NCI-H2227 (cell line): ENCODE measurements at regions not wholly inside any gene's neighbourhood (a gene's known extent, or its start where the extent isn't known, plus 50 kb on each side); places are given as distances from the start of the nearest gene placed in this dataset.
"Not testable (repeated sequence)": the region's sequence is repeated elsewhere in the genome, so short reads cannot be mapped to it uniquely, and the experiment has no call there.

Source experiments
- DNase-seq: peaks from one replicate; lab custom pipeline; 2025; ENCODE audit not compliant: unreplicated experiment; lab: John Stamatoyannopoulos, UW

DNA sequence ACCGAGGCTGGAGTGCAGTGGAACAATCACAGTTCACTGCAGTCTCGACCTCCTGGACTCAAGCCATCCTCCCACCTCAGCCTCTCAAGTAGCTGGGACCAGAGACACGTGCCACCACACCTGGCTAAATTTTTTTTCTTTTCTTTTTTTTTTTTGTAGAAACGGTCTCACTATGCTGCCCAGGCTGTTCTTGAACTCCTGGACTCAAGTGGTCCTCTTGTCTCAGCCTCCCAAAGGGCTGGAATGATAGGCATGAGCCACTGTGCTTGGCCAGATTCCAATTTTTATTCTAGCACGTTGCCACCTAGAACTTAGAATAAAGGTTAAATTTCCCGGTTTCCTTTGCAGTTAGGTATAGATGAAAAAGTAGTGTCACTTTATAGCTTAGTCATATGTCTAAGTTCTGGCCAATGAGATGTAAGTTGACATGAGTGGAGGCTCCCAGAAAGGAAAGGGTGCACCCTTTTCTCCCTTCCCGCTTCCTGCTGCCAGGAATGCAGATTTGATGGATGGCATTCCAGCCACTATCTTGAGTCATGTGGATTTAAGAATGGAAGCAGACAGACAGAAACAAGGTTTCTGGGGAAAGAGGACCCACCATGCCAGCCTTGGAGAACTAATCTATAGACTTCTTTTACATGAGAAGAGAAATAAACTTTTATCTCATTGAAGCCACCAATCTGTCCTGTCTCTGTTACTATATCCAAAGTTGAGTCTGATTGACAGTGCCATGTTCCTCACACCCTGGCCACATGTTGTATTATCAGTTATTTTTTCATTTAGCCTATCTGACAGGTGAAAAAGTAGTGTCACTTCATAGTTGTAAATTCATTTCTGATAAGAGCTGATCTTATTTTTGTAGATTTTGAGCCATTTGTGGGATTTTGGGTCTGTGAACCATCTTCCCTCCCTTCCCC, 60.6 kb upstream of the NCOA3 start:
- DNase-seq: no peak

DNA sequence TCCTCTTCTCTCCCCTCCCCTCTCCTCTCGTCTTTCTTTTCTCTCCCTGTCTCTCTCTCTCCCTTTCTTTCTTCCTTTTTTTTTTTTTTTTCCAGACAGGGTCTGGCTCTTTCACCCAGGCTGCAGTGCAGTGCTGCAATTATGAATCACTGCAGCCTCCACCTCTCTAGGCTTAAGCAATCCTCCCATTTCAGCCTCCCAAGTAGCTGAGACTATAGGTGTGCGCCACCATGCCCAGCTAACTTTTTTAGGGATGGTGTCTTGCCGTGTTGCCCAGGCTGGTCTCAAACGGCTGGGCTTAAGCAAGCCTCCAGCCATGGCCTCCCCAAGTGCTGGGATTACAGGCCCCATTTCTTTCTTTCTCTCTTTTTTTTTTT, 59.9 kb upstream of the NCOA3 start:
- DNase-seq: no peak

DNA sequence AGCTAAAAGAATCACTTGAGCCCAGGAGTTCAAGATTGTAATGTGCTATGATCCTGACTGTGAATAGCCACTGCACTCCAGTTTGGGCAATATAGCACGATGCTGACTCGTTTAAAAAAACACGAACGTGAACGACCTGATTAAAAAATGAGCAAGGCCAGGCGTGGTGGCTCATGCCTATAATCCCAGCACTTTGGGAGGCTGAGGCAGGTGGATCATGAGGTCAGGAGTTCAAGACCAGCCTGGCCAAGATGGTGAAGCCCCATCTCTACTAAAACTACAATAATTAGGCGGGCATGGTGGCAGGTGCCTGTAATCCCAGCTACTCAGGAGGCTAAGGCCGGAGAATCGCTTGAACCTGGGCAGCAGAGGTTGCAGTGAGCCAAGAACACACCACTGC, 58.6 kb upstream of the NCOA3 start:
- DNase-seq: not testable (repeated sequence)

DNA sequence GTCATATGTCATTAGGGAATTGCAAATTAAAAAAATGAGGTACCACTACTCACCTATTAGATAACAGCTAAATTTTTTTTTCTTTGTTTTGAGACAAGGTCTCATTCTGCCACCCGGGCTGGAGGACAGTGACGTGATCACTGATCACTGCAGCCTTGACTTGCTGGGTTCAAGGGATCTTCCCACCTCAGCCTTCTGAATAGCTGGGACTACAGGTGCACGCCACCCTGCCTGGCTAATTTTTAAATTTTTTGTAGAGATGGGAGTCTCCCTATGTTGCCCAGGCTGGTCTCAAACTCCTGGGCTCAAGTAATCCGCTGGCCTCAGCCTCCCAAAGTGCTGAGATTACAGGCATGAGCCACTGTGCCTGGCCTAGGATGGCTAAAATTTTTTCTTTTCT, 57.1 kb upstream of the NCOA3 start:
- DNase-seq: no peak

DNA sequence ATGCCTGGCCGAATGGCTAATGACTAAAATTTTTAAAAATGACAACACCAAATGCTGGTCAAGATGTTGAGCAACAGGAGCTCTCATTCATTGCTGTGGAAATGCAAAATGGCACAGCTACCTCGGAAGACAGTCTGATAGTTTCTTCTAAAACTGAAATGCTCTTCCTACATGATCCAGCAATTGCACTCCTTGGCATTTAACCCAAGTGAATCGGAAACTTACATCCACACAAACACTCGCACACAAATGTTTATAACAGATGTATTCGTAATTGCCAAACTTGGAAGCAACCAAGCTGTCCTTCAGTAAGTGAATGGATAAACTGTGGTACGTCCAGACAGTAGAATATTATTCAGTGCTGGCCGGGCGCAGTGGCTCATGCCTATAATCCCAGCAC, 56.4 kb upstream of the NCOA3 start:
- DNase-seq: no peak

DNA sequence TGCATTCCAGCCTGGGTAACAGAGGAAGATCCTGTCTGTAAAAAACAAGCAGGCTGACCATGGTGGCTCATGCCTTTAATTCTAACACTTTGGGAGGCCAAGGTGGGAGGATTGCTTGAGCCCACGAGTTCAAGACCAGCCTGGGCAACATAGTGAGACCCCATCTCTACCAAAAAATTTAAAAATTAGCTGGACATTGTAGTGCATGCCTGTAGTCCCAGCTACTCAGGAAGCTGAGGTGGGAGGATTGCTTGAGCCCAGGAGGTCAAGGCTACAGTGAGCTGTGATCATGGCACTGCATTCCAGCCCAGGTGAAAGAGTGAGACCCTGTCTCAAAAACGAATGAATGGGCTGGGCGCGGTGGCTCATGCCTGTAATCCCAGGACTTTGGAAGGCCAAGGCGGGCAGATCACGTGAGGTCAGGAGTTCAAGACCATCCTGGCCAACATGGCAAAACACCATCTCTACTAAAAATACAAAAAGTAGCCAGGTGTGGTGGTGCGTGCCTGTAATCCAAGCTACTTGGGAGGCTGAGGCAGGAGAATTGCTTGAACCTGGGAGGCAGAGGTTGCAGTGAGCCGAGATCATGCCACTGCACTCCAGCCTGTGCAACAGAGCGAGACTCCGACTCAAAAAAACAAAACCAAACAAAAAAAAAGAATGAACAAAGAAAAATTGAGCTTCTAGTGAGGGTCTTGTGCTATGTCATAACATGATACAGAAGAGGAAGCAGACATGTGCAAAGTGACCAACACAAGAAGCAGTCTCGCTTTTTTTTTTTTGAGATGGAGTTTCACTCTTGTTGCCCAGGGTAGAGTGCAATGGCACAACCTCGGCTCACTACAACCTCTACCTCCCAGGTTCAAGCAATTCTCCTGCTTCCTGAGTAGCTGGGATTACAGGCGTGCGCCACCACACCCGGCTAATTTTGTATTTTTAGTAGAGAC, 54.1 kb upstream of the NCOA3 start:
- DNase-seq: not testable (repeated sequence)

DNA sequence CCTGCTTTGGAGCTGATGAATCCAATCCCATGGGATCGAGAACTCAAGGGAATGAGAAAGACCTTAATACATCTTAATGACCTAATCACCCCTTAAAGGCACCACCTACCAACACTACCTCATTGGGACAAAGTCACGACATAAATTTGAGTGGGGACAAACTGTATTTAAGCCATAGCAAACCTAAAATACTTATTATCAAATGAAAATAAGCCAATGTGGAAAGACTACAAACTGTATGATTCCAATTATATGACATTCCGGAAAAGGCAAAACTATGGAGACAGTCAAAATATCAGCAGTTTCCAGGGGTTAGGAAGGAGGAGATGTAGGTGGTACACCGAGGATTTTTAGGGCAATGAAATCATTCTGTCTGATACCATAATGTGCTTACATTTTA, 53.3 kb upstream of the NCOA3 start:
- no peak for DNase-seq

DNA sequence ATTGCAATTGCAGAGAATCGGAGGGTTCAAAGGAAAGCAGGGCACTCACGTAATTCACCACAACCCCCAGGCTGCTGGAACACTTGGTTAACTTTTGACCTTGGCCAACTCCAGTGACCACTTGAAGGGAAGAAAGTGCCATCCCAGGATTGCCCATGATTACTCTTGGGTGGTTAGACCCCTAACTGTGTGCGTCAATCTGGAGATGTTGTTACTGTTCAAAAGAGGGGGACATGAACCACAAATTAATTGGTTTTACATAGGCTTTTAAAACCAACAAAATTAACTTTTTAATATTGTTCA, 50.1 kb upstream of the NCOA3 start:
- DNase-seq: no peak
